Ovary (tissue), 3 donors: ENCODE measurements at regions not wholly inside any gene's neighbourhood (a gene's known extent, or its start where the extent isn't known, plus 50 kb on each side); places are given as distances from the start of the nearest gene placed in this dataset.

Experiments used
- CTCF ChIP-seq, 3 donors: fragments of 450-650 bp in 2 of 3; fragments of 200-600 bp in 1 of 3; IDR thresholded peaks; one replicate each; pipeline versions ENCODE4 v1.5.1 to v1.8.0; 2016 to 2022; ENCODE audit warnings: antibody characterized with exemption in 3 of 3, mild to moderate bottlenecking in 1 of 3
- POLR2A ChIP-seq: fragments of 450-650 bp; IDR thresholded peaks from one replicate; pipeline ENCODE4 v1.6.1; 2017; ENCODE audit warnings: antibody characterized with exemption, mild to moderate bottlenecking, moderate library complexity
- donor health status: DM: no; HTN: no; CAD: no.

DNA sequence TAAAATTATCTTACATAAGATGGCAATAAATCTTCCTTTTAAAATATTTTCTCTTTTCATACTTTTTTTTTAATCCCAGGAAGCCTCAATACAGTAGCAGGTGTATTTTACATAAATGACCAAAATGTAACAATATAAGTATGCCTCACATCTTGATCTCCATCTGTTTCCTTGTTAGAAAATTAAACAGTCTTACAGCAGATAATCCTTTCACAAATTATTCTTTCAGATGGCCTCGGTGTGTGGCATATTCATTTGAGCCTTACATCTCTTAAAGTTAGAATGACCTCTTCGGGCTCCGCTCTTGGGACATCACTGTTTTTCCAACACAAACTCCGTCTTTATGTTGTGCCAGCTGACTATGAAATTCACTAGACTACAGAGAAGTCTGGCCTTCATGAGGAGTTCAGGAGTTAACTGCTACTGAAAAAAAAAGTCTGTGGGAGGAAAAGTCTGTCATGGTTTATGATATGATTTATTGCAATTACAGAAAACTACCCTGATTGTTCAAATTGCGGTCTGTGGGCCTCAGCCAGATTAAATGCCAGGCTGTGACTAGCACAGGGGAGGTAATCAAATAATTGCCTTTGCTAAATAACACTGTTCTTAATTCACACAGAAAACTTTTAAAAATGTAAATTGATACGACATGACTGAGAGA, 292.9 kb upstream of the PUM3 start:
- TF ChIP-seq CTCF (IDR thresholded peaks at IDR 0.05) (no peak), POLR2A (no peak)
